GM21447 (cell line): ENCODE measurements at regions not wholly inside any gene's neighbourhood (a gene's known extent, or its start where the extent isn't known, plus 50 kb on each side); places are given as distances from the start of the nearest gene placed in this dataset.
"Not testable (repeated sequence)": the region's sequence is repeated elsewhere in the genome, so short reads cannot be mapped to it uniquely, and the experiment has no call there.

ENCODE experiments used
- ATAC-seq: cut with Tn5 transposase; IDR thresholded peaks from one replicate; pipeline ENCODE4 v1.9.1; 2021; ENCODE audit not compliant: unreplicated experiment

- ATAC-seq: no peak
Observed at GRCh38 chr10:29189256-29189655, 99.6 kb upstream of the LYZL1 start.

GRCh38 chr10:29191674-29192073 lies 97.2 kb upstream of the LYZL1 start:
- no peak for ATAC-seq

- no peak for ATAC-seq
Observed at GRCh38 chr10:29199339-29199738, 89.5 kb upstream of the LYZL1 start.

GRCh38 chr10:29199941-29200679 lies 88.8 kb upstream of the LYZL1 start:
- ATAC-seq: no peak

GRCh38 chr10:29202386-29202940 lies 86.4 kb upstream of the LYZL1 start:
- ATAC-seq: no peak

GRCh38 chr10:29203432-29203831 lies 85.4 kb upstream of the LYZL1 start:
- ATAC-seq: no peak

GRCh38 chr10:29204070-29204800 lies 84.6 kb upstream of the LYZL1 start:
- no peak for ATAC-seq

- no peak for ATAC-seq
Observed at GRCh38 chr10:29205787-29206186, 83.1 kb upstream of the LYZL1 start.

GRCh38 chr10:29208845-29209244 lies 80.0 kb upstream of the LYZL1 start:
- no peak for ATAC-seq

GRCh38 chr10:29209830-29210229 lies 79.0 kb upstream of the LYZL1 start:
- no peak for ATAC-seq

GRCh38 chr10:29210266-29210868 lies 78.5 kb upstream of the LYZL1 start:
- no peak for ATAC-seq

GRCh38 chr10:29212597-29212996 lies 76.3 kb upstream of the LYZL1 start:
- ATAC-seq: no peak

- ATAC-seq: no peak
Observed at GRCh38 chr10:29214551-29214950, 74.3 kb upstream of the LYZL1 start.

GRCh38 chr10:29217292-29217738 lies 71.6 kb upstream of the LYZL1 start:
- ATAC-seq: no peak

GRCh38 chr10:29223326-29223725 lies 65.5 kb upstream of the LYZL1 start:
- ATAC-seq: no peak

- ATAC-seq: no peak
Observed at GRCh38 chr10:29224631-29225030, 64.2 kb upstream of the LYZL1 start.

- ATAC-seq: no peak
Observed at GRCh38 chr10:29227201-29227600, 61.7 kb upstream of the LYZL1 start.

- no peak for ATAC-seq
Observed at GRCh38 chr10:29228562-29228961, 60.3 kb upstream of the LYZL1 start.

GRCh38 chr10:29229258-29229705 lies 59.6 kb upstream of the LYZL1 start:
- no peak for ATAC-seq

- not testable (repeated sequence) for ATAC-seq
Observed at GRCh38 chr10:29236910-29237309, 52.0 kb upstream of the LYZL1 start.

- no peak for ATAC-seq
Observed at GRCh38 chr10:29237786-29238185, 51.1 kb upstream of the LYZL1 start.
